Gastrocnemius medialis (tissue), 4 donors: ENCODE measurements at regions not wholly inside any gene's neighbourhood (a gene's known extent, or its start where the extent isn't known, plus 50 kb on each side); places are given as distances from the start of the nearest gene placed in this dataset.

Experiments used
- ATAC-seq, 2 donors: fragments of 150-250 bp; one replicate each; pipeline ENCODE4 v1.9.1; 2016
- DNase-seq, 2 donors: peaks; one replicate each; pipeline ENCODE4 v3.0.0-alpha.2; 2019
- H3K27ac ChIP-seq, 4 donors: fragments of 200-600 bp; sonication (generic); 1 replicate in 1 of 4; 2 replicates in 3 of 4; pipeline ENCODE4 v1.5.1; 2016 to 2018; ENCODE audit warnings: mild to moderate bottlenecking in 2 of 4, moderate library complexity in 1 of 4
- H3K27me3 ChIP-seq, 3 donors: fragments of 200-600 bp; sonication (generic) in 2 of 3; 1 replicate in 1 of 3; 2 replicates in 2 of 3; pipeline versions ENCODE4 v1.5.1 to v1.6.0; 2016 to 2019; ENCODE audit warnings: mild to moderate bottlenecking in 1 of 3, moderate library complexity in 1 of 3
- H3K36me3 ChIP-seq, 2 donors: fragments of 200-600 bp; sonication (generic) in 1 of 2; one replicate each; pipeline ENCODE4 v1.5.1; 2017 to 2018
- H3K4me1 ChIP-seq, 2 donors: fragments of 200-600 bp; sonication (generic) in 1 of 2; one replicate each; pipeline ENCODE4 v1.5.1; 2016 to 2017; ENCODE audit warnings: mild to moderate bottlenecking in 2 of 2
- H3K4me3 ChIP-seq, 4 donors: fragments of 200-600 bp; sonication (generic) in 3 of 4; 1 replicate in 1 of 4; 2 replicates in 3 of 4; pipeline ENCODE4 v1.5.1; 2016 to 2019; ENCODE audit warnings: mild to moderate bottlenecking in 2 of 4
- H3K9me3 ChIP-seq, 3 donors: fragments of 200-600 bp; sonication (generic) in 2 of 3; 1 replicate in 1 of 3; 2 replicates in 2 of 3; pipeline ENCODE4 v1.5.1; 2016 to 2019
- CTCF ChIP-seq, 5 experiments: fragments of 450-650 bp in 3 of 5; fragments of 200-600 bp in 2 of 5; sonication (generic) in 2 of 5; IDR thresholded peaks in 4 of 5; conservative IDR thresholded peaks in 1 of 5; 1 replicate in 4 of 5; 2 replicates in 1 of 5; pipeline ENCODE4 v1.5.1; 2016 to 2019; ENCODE audit warnings: antibody characterized with exemption in 5 of 5, mild to moderate bottlenecking in 3 of 5, moderate library complexity in 3 of 5
- POLR2A ChIP-seq, 2 donors: fragments of 450-650 bp; IDR thresholded peaks; one replicate each; pipeline ENCODE4 v1.6.1; 2017; ENCODE audit warnings: antibody characterized with exemption in 2 of 2, mild to moderate bottlenecking in 2 of 2, moderate library complexity in 2 of 2
- in situ Hi-C, 4 donors: fragments of 200-750 bp; cut with MboI; loops; one replicate each; pipeline versions ENCODE4 v1.15.0 to v1.8.0; 2017; ENCODE audit warnings: low sequenced_read_pairs in 4 of 4
- intact Hi-C: fragments of 100-400 bp; cut with DNase I; formaldehyde crosslinking; loops from one replicate; pipeline ENCODE4 v1.15.1; 2023; ENCODE audit warnings: low total_unique reads

- Histone ChIP-seq H3K4me1 (no peaks in the 10 kb centered on the region), H3K27me3 (no peaks in the 10 kb centered on the region), H3K27ac (no peak overlapping the region), H3K36me3 (no peaks in the 10 kb centered on the region), H3K4me3 (no peak overlapping the region), H3K9me3 (no peaks in the 10 kb centered on the region)
- no peak for ATAC-seq
- intact Hi-C loops = no loop called here
- TF ChIP-seq POLR2A (IDR thresholded peaks at IDR 0.05) = no peak
- no peak for TF ChIP-seq CTCF (IDR thresholded peaks at IDR 0.05 in 4 of 5, conservative IDR thresholded peaks at IDR 0.05 in 1 of 5)
- in situ Hi-C loops = no loop called here
- DNase-seq = no peak
Measured at GRCh38 chr12:83954956-83955601, 957.5 kb downstream of the SLC6A15 start.

- intact Hi-C loops (no loop called here), in situ Hi-C loops (no loop called here)
- H3K27ac ChIP-seq = no peak overlapping the region
- H3K27me3 ChIP-seq = no peaks in the 10 kb centered on the region
- no peak for DNase-seq
- H3K4me3 ChIP-seq = no peak overlapping the region
- no peak for ATAC-seq
- H3K4me1 ChIP-seq = no peaks in the 10 kb centered on the region
- no peaks in the 10 kb centered on the region for H3K9me3 ChIP-seq
- TF ChIP-seq CTCF (IDR thresholded peaks at IDR 0.05 in 4 of 5, conservative IDR thresholded peaks at IDR 0.05 in 1 of 5) (no peak), POLR2A (IDR thresholded peaks at IDR 0.05) (no peak)
- H3K36me3 ChIP-seq = no peaks in the 10 kb centered on the region
Measured at GRCh38 chr12:83954071-83954789, 958.4 kb downstream of the SLC6A15 start.

GRCh38 chr12:83945871-83946270 is 966.7 kb downstream of the SLC6A15 start:
- in situ Hi-C loops = no loop called here
- intact Hi-C loops = no loop called here
- no peaks in the 10 kb centered on the region for H3K27me3 ChIP-seq
- no peaks in the 10 kb centered on the region for H3K36me3 ChIP-seq
- no peak overlapping the region for H3K4me3 ChIP-seq
- no peaks in the 10 kb centered on the region for H3K9me3 ChIP-seq
- no peaks in the 10 kb centered on the region for H3K4me1 ChIP-seq
- ATAC-seq (no peak), DNase-seq (no peak)
- H3K27ac ChIP-seq = no peak overlapping the region
- TF ChIP-seq POLR2A (IDR thresholded peaks at IDR 0.05) (no peak), CTCF (IDR thresholded peaks at IDR 0.05 in 4 of 5, conservative IDR thresholded peaks at IDR 0.05 in 1 of 5) (no peak)

- in situ Hi-C loops = no loop called here
- no peaks in the 10 kb centered on the region for H3K9me3 ChIP-seq
- no peak for ATAC-seq
Measured at GRCh38 chr12:83939718-83940117, 972.9 kb downstream of the SLC6A15 start.

More at GRCh38 chr12:83939718-83940117, 972.9 kb downstream of the SLC6A15 start:
- no peaks in the 10 kb centered on the region for H3K27me3 ChIP-seq
- H3K4me1 ChIP-seq = no peaks in the 10 kb centered on the region
- intact Hi-C loops = no loop called here
- no peak for DNase-seq
- TF ChIP-seq POLR2A (IDR thresholded peaks at IDR 0.05) (no peak), CTCF (IDR thresholded peaks at IDR 0.05 in 4 of 5, conservative IDR thresholded peaks at IDR 0.05 in 1 of 5) (no peak)
- no peaks in the 10 kb centered on the region for H3K36me3 ChIP-seq
- no peak overlapping the region for H3K4me3 ChIP-seq
- H3K27ac ChIP-seq = no peak overlapping the region
